ENCODE measurements at regions not wholly inside any gene's neighbourhood (a gene's known extent, or its start where the extent isn't known, plus 50 kb on each side); places are given as distances from the start of the nearest gene placed in this dataset.

GRCh38 chr1:56331892-56332567 lies 247.3 kb downstream of the PLPP3 start (continued):
- no peak for TF ChIP-seq MLXIP (CRISPR knock-in tag; IDR thresholded peaks at IDR 0.05; ENCODE audit: borderline replicate concordance)
- TF ChIP-seq PAXIP1 (CRISPR knock-in tag; conservative IDR thresholded peaks at IDR 0.05) = peak; percentile 99
- peak; percentile 81 for TF ChIP-seq SALL1 (CRISPR knock-in tag; IDR thresholded peaks at IDR 0.05)
- no peak for TF ChIP-seq RAD51 (IDR thresholded peaks at IDR 0.05; ENCODE audit: borderline replicate concordance)
- TF ChIP-seq RERE (CRISPR knock-in tag; IDR thresholded peaks at IDR 0.05; ENCODE audit: low read depth) = peak; percentile 59; the same call in 1 of the 2 replicates
- no peak for TF ChIP-seq ZSCAN21 (CRISPR knock-in tag; IDR thresholded peaks at IDR 0.05; ENCODE audit: borderline replicate concordance)
- peak; percentile 63 for TF ChIP-seq ZNF687 (CRISPR knock-in tag; IDR thresholded peaks at IDR 0.05)
- no peak for TF ChIP-seq CSRNP1 (CRISPR knock-in tag; IDR thresholded peaks at IDR 0.05)
- no peak for TF ChIP-seq GPN1 (CRISPR knock-in tag; IDR thresholded peaks at IDR 0.05; ENCODE audit: borderline replicate concordance)
- TF ChIP-seq DMAP1 (CRISPR knock-in tag; IDR thresholded peaks at IDR 0.05) = peak; percentile 53; the same call in 1 of the 2 replicates
